ENCODE measurements at regions not wholly inside any gene's neighbourhood (a gene's known extent, or its start where the extent isn't known, plus 50 kb on each side); places are given as distances from the start of the nearest gene placed in this dataset.

- no peak overlapping the region for H3K4me3 ChIP-seq
- no peak for DNase-seq (ENCODE audit: low spot score)
- peaks cover 0 to 15% of the 10 kb centered on the region in 2 donors for H3K4me1 ChIP-seq (ENCODE audit: control insufficient read depth in 1 of 2, low read depth in 2 of 2)
- no peak for TF ChIP-seq CTCF (IDR thresholded peaks at IDR 0.05)
- no peak overlapping the region for H3K27ac ChIP-seq
- no peaks in the 10 kb centered on the region for H3K36me3 ChIP-seq
- H3K27me3 ChIP-seq (replicated peaks; ENCODE audit: insufficient read depth): no peaks in the 10 kb centered on the region
- H3K9me3 ChIP-seq: no peaks in the 10 kb centered on the region
- no peak for ATAC-seq (ENCODE audit: insufficient number of reproducible peaks, low FRiP score, low read depth)
These were observed 163.4 kb upstream of the MAP1B start for GRCh38 chr5:71943874-71944273.

- Histone ChIP-seq H3K4me1 (ENCODE audit: control insufficient read depth in 1 of 2, low read depth in 2 of 2) (no peaks in the 10 kb centered on the region), H3K27ac (no peak overlapping the region), H3K4me3 (no peak overlapping the region), H3K36me3 (no peaks in the 10 kb centered on the region), H3K9me3 (no peaks in the 10 kb centered on the region), H3K27me3 (replicated peaks; ENCODE audit: insufficient read depth) (no peaks in the 10 kb centered on the region)
- ATAC-seq (ENCODE audit: insufficient number of reproducible peaks, low FRiP score, low read depth) (no peak), DNase-seq (ENCODE audit: low spot score) (no peak)
- TF ChIP-seq CTCF (IDR thresholded peaks at IDR 0.05): no peak
These were observed 161.8 kb upstream of the MAP1B start for GRCh38 chr5:71945436-71945835.

- no peak overlapping the region for H3K27ac ChIP-seq
- H3K4me1 ChIP-seq (ENCODE audit: control insufficient read depth in 1 of 2, low read depth in 2 of 2): no peaks in the 10 kb centered on the region
- H3K9me3 ChIP-seq: no peaks in the 10 kb centered on the region
- TF ChIP-seq CTCF (IDR thresholded peaks at IDR 0.05): no peak
- no peaks in the 10 kb centered on the region for H3K27me3 ChIP-seq (replicated peaks; ENCODE audit: insufficient read depth)
- DNase-seq (ENCODE audit: low spot score) (no peak), ATAC-seq (ENCODE audit: insufficient number of reproducible peaks, low FRiP score, low read depth) (no peak)
- no peak overlapping the region for H3K4me3 ChIP-seq
- H3K36me3 ChIP-seq: no peaks in the 10 kb centered on the region
These were observed 160.8 kb upstream of the MAP1B start for GRCh38 chr5:71946343-71947030.

GRCh38 chr5:71948206-71948605, 159.1 kb upstream of the MAP1B start:
- H3K9me3 ChIP-seq: no peaks in the 10 kb centered on the region
- DNase-seq (ENCODE audit: low spot score) (no peak), ATAC-seq (ENCODE audit: insufficient number of reproducible peaks, low FRiP score, low read depth) (no peak)
- H3K36me3 ChIP-seq: no peaks in the 10 kb centered on the region
- H3K4me3 ChIP-seq: no peak overlapping the region
- no peaks in the 10 kb centered on the region for H3K27me3 ChIP-seq (replicated peaks; ENCODE audit: insufficient read depth)
- H3K4me1 ChIP-seq (ENCODE audit: control insufficient read depth in 1 of 2, low read depth in 2 of 2): no peaks in the 10 kb centered on the region
- no peak for TF ChIP-seq CTCF (IDR thresholded peaks at IDR 0.05)
- H3K27ac ChIP-seq: no peak overlapping the region

GRCh38 chr5:71949772-71950171, 157.5 kb upstream of the MAP1B start:
- DNase-seq (ENCODE audit: low spot score) (no peak), ATAC-seq (ENCODE audit: insufficient number of reproducible peaks, low FRiP score, low read depth) (no peak)
- H3K4me1 ChIP-seq (ENCODE audit: control insufficient read depth in 1 of 2, low read depth in 2 of 2): no peaks in the 10 kb centered on the region
- no peak for TF ChIP-seq CTCF (IDR thresholded peaks at IDR 0.05)
- H3K4me3 ChIP-seq: no peak overlapping the region
- H3K27ac ChIP-seq: no peak overlapping the region
- H3K27me3 ChIP-seq (replicated peaks; ENCODE audit: insufficient read depth): no peaks in the 10 kb centered on the region
- no peaks in the 10 kb centered on the region for H3K9me3 ChIP-seq
- H3K36me3 ChIP-seq: no peaks in the 10 kb centered on the region
